Prostate gland (tissue), 2 donors: ENCODE measurements at regions not wholly inside any gene's neighbourhood (a gene's known extent, or its start where the extent isn't known, plus 50 kb on each side); places are given as distances from the start of the nearest gene placed in this dataset.

Experiments
- CTCF ChIP-seq, 4 experiments: fragments of 200-600 bp in 2 of 4; fragments of 450-650 bp in 2 of 4; sonication (generic) in 2 of 4; IDR thresholded peaks; 1 replicate in 3 of 4; 2 replicates in 1 of 4; pipeline ENCODE4 v1.5.1; 2016 to 2019; ENCODE audit warnings: antibody characterized with exemption in 4 of 4, mild to moderate bottlenecking in 2 of 4, moderate library complexity in 2 of 4
- POLR2A ChIP-seq: fragments of 450-650 bp; IDR thresholded peaks from one replicate; pipeline ENCODE4 v1.6.1; 2016; ENCODE audit warnings: antibody characterized with exemption, mild to moderate bottlenecking

- TF ChIP-seq CTCF (IDR thresholded peaks at IDR 0.05) (no peak), POLR2A (no peak)
Observed at GRCh38 chr1:96211202-96211601, 510.4 kb upstream of the PTBP2 start.
